ENCODE measurements at regions not wholly inside any gene's neighbourhood (a gene's known extent, or its start where the extent isn't known, plus 50 kb on each side); places are given as distances from the start of the nearest gene placed in this dataset.
"Not testable (repeated sequence)": the region's sequence is repeated elsewhere in the genome, so short reads cannot be mapped to it uniquely, and the experiment has no call there.

- no peak for ATAC-seq
- intact Hi-C loops (cut with DNase I), result no loop called here
- DNase-seq, result no peak
Observed at GRCh38 chr20:43404878-43405277, 52.8 kb upstream of the SRSF6 start.

GRCh38 chr20:43400882-43401281 lies 56.8 kb upstream of the SRSF6 start:
- intact Hi-C loops (cut with DNase I); DNase-seq; ATAC-seq: not testable (repeated sequence)

DNA sequence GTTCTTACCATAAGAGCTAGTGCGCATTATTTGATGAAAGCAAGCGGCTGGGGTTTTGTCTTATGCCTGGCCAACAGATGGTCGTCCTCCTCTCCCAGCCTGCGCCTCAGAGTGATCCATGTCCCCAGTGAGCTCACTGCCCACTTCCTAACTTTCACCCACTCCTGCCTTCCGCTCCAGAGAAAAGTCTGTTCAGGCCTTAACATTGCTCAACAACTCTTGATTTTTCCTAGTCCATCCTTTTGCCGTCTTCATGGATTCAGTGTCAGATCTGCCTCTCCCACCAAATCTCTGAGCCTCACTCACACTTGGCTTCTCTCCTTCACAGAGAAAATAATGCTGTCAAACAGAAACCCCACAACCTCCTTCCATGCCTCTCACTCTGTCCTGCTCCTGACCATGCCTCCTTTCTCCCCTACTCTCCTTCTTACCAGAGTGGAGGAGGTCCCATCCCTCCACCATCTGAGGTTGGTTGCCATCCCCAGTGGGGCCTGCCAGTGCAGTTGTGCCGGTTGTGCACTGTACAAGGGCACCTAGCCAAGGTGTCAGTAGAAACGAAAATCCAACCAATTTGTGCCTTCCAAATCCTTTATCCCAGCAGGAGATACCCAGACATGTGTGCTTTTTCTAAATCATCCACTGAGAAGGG lies 58.9 kb upstream of the SRSF6 start:
- ATAC-seq, result no peak
- intact Hi-C loops (cut with DNase I), result no loop called here

GRCh38 chr20:43397147-43397546 lies 60.5 kb upstream of the SRSF6 start:
- DNase-seq, result no peak
- intact Hi-C loops (cut with DNase I), result no loop called here
- ATAC-seq, result no peak

More for the DNA sequence above, 58.9 kb upstream of the SRSF6 start:
- no peak for DNase-seq

GRCh38 chr20:43393052-43393451 lies 64.6 kb upstream of the SRSF6 start:
- intact Hi-C loops (cut with DNase I), result no loop called here
- ATAC-seq, result no peak
- DNase-seq, result no peak

GRCh38 chr20:43392561-43392960 lies 65.1 kb upstream of the SRSF6 start:
- ATAC-seq, result no peak
- no peak for DNase-seq
- intact Hi-C loops (cut with DNase I), result no loop called here

DNA sequence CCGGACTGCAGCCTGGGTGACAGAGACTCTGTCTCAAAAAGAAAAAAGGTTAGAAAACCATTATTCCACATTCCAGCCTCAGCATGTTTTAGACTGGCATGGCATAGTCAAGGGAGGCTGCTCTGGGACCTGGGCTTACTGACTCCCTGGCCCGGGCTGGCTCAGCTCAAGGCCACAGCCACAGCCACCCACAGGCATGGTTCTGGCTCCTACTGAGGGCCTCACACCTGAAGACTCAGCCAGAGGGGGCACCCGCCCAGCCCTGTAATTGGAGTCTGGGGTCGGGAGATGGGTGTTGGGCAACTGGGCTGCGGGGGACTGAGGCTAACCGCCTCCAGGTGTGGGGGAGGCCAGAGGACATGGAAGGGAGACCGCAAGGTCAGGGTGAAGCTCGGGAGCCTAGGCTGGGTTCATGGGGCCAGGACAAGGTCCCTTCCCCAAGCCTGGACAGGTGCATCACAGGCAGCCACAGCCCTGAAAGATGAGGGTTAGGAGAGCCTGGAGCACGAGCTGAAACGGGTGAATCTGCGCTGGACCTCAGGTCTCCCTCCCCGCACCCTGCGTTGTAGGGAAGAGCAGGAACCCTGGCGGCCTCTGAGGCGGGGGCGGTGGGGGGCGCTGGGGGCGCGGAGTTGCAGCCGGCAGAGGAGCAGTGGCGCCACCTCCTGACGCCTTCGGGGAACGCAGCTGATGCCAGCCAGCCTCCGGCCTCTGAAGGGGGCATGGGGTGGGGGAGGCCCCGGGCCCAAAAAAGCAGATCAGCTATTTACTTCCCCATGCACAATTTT lies 67.7 kb upstream of the SRSF6 start:
- intact Hi-C loops (cut with DNase I), result no loop called here
- no peak for DNase-seq
- ATAC-seq, result peak in 1 of 2 donors; percentile 7

DNA sequence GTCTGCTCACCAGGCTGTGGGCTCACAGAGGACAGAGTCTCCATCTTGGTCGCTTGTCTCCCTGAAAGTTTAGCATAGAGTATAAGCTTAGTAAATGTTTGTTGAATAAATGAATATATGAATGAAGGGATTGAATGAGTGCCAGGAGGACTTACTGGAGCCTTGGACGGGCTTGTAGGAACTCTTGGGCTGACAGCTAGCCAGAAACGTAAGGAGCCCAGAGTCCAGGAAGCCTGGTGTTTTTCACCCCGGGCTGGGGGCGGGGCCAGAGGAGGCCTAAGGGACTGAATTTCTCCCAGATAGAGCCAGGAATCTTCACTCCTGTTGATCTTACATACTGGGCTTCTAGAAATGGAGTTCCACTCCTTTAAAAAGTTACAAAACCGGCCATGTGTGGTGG lies 68.5 kb upstream of the SRSF6 start:
- DNase-seq (peak; percentile 52), ATAC-seq (peak; percentile 41 to 77)
- intact Hi-C loops (cut with DNase I), result no loop called here

GRCh38 chr20:43388268-43389002 lies 69.3 kb upstream of the SRSF6 start:
- intact Hi-C loops (cut with DNase I), result no loop called here
- peak; percentile 59 to 89 for ATAC-seq
- peak; percentile 86 for DNase-seq

DNA sequence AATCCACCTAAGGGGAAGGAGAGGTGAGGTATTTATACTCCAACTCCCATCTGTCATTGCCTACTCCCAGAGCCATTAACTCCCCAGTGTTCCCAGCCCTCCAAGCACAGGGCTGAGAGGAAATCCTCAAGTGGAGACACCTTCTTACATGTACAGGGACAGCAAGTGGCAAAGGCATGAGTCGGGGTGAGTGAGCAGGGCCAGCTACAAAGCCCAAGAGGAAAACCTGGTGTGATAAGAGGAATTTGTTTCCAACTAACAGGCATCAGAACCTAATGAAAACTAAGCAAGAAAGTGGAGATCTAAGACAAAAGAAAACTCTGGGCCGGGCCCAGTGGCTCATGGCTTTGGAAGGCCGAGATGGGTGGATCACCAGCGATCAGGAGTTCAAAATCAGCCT lies 70.0 kb upstream of the SRSF6 start:
- DNase-seq (no peak), ATAC-seq (no peak)
- intact Hi-C loops (cut with DNase I), result no loop called here

GRCh38 chr20:43386878-43387277 lies 70.8 kb upstream of the SRSF6 start:
- DNase-seq (no peak), ATAC-seq (no peak)
- intact Hi-C loops (cut with DNase I), result no loop called here

DNA sequence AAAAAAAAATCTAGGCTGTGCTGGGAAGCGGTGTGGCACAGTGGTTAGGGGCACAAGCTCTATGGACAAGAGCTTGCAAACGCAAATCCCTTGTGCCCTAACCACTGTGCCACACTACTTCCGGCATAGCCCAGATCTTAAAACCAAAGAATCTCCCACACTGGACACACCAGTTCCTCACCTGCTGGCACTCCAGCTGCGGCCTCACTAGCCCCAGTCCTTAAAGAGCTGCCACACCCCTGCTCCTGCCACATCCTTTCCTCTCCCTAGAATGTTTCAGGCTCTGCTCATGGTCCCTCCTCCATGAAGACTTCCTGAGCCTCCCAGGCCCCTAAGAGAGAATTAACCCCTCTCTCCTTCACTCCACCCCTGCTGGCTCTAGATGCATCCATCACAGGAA lies 71.8 kb upstream of the SRSF6 start:
- ATAC-seq (no peak), DNase-seq (no peak)
- intact Hi-C loops (cut with DNase I), result no loop called here

DNA sequence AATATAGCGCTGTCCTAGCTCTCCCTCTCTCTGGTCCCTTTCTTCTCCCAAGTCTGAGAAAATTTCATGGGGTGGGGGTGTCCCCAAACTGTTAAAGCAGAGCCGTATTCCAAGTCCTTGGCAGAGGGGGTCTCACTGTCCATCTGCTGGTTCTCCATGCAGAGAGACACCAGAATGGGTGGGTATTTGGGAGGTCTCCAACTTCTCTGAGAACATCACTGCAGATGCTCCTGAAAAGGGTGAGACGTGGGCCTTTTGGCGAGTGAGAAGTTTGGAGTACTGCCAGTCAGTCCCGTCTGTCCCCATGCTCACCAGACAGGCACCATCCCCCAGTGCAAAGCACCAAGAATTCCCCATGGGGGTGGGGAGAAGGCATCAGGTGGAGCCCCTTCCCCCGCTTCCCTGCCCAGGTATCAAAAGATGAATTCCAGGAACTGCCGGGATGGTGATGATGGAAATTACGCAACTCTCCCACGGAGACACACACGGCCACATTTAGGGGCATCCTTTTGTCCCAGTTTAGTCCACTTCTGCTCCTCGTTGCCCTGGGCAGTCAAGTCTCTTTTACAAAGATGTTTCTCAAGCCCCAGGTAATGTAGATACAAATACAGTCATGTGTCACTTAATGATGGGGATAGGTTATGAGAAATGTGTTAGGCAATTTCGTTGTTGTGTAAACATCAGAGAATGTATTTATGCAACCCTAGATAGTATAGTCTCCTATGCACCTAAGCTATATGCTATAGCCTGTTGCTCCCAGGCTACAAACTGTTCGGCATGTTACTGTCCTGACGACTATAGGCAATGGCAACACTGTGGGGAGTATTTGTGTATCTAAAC lies 73.4 kb upstream of the SRSF6 start:
- DNase-seq (no peak), ATAC-seq (no peak)
- intact Hi-C loops (cut with DNase I), result no loop called here

GRCh38 chr20:43383026-43383795 lies 74.5 kb upstream of the SRSF6 start:
- peak; percentile 15 to 78 for ATAC-seq
- DNase-seq, result peak; percentile 47

DNA sequence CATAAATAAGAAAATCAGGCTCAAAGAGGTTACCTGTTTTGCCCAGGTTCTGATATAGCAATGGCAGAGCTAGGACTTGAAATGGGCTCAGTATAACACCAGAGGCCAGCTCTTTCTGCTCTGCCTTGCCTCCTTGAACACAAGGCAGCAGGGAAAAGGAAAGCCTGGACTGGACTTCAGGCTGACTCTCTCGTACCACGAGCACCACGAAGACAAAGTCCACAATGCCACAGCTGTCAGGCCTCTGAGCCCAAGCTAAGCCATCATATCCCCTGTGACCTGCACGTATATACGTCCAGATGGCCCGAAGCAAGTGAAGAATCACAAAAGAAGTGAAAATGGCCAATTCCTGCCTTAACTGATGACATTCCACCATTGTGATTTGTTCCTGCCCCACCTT lies 75.6 kb upstream of the SRSF6 start:
- ATAC-seq; DNase-seq; intact Hi-C loops (cut with DNase I): not testable (repeated sequence)

More at GRCh38 chr20:43383026-43383795, 74.5 kb upstream of the SRSF6 start:
- intact Hi-C loops (cut with DNase I), result no loop called here

DNA sequence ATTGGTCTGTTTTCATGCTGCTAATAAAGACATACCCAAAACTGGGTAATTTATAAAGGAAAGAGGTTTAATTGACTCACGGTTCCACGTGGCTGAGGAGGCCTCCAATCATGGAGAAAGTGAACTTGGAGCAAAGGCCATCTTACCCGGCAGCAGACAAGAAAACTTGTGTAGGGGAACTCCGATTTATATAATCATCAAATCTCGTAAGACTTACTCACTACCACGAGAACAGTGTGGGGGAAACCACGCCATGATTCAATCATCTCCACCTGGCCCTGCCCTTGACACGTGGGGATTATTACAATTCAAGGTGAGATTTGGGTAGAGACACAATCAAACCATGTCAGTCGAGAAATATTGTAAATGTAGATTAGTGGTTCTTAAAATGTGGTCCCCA lies 76.2 kb upstream of the SRSF6 start:
- ATAC-seq; intact Hi-C loops (cut with DNase I): not testable (repeated sequence)

GRCh38 chr20:43379239-43379917 lies 78.3 kb upstream of the SRSF6 start:
- no peak for DNase-seq
- peak in 1 of 2 donors; percentile 83 for ATAC-seq
- intact Hi-C loops (cut with DNase I), result no loop called here

More for the DNA sequence above, 76.2 kb upstream of the SRSF6 start:
- DNase-seq, result not testable (repeated sequence)

- intact Hi-C loops (cut with DNase I), result no loop called here
- DNase-seq, result no peak
- no peak for ATAC-seq
Observed at GRCh38 chr20:43376831-43377230, 80.9 kb upstream of the SRSF6 start.

Measured in left cardiac atrium (tissue), 4 donors.